ENCODE measurements at regions not wholly inside any gene's neighbourhood (a gene's known extent, or its start where the extent isn't known, plus 50 kb on each side); places are given as distances from the start of the nearest gene placed in this dataset.

- DNase-seq (ENCODE audit: low spot score): no peak
Measured at GRCh38 chr2:66691031-66691965, 256.4 kb downstream of the MEIS1 start.

GRCh38 chr2:66692521-66693054, 257.7 kb downstream of the MEIS1 start:
- DNase-seq (ENCODE audit: low spot score): no peak

GRCh38 chr2:66693076-66693965, 258.4 kb downstream of the MEIS1 start:
- DNase-seq (ENCODE audit: low spot score): no peak

- DNase-seq (ENCODE audit: low spot score): no peak
Measured at GRCh38 chr2:66694087-66694860, 259.3 kb downstream of the MEIS1 start.

- DNase-seq (ENCODE audit: low spot score): no peak
Measured at GRCh38 chr2:66695226-66695735, 260.4 kb downstream of the MEIS1 start.

- no peak for DNase-seq (ENCODE audit: low spot score)
Measured at GRCh38 chr2:66696374-66696773, 261.4 kb downstream of the MEIS1 start.

- no peak for DNase-seq (ENCODE audit: low spot score)
Measured at GRCh38 chr2:66696886-66697285, 262.0 kb downstream of the MEIS1 start.

GRCh38 chr2:66697366-66697765, 262.4 kb downstream of the MEIS1 start:
- no peak for DNase-seq (ENCODE audit: low spot score)

GRCh38 chr2:66698091-66698490, 263.2 kb downstream of the MEIS1 start:
- DNase-seq (ENCODE audit: low spot score): no peak

- no peak for DNase-seq (ENCODE audit: low spot score)
Measured at GRCh38 chr2:66698576-66699239, 263.8 kb downstream of the MEIS1 start.

GRCh38 chr2:66699416-66699792, 264.5 kb downstream of the MEIS1 start:
- no peak for DNase-seq (ENCODE audit: low spot score)

- no peak for DNase-seq (ENCODE audit: low spot score)
Measured at GRCh38 chr2:66699793-66700676, 265.1 kb downstream of the MEIS1 start.

- no peak for DNase-seq (ENCODE audit: low spot score)
Measured at GRCh38 chr2:66700677-66701066, 265.7 kb downstream of the MEIS1 start.

GRCh38 chr2:66701251-66701650, 266.3 kb downstream of the MEIS1 start:
- no peak for DNase-seq (ENCODE audit: low spot score)

- no peak for DNase-seq (ENCODE audit: low spot score)
Measured at GRCh38 chr2:66701656-66702055, 266.7 kb downstream of the MEIS1 start.

- no peak for DNase-seq (ENCODE audit: low spot score)
Measured at GRCh38 chr2:66702301-66702700, 267.4 kb downstream of the MEIS1 start.

GRCh38 chr2:66704786-66705185, 269.9 kb downstream of the MEIS1 start:
- DNase-seq (ENCODE audit: low spot score): no peak

GRCh38 chr2:66714610-66715009, 279.7 kb downstream of the MEIS1 start:
- no peak for DNase-seq (ENCODE audit: low spot score)

- no peak for DNase-seq (ENCODE audit: low spot score)
Measured at GRCh38 chr2:66717218-66717905, 282.4 kb downstream of the MEIS1 start.

Measured in SW480 (cell line).